Suprapubic skin (tissue), 4 donors: ENCODE measurements at regions not wholly inside any gene's neighbourhood (a gene's known extent, or its start where the extent isn't known, plus 50 kb on each side); places are given as distances from the start of the nearest gene placed in this dataset.

ENCODE experiments used
- DNase-seq, 2 donors: peaks; one replicate each; pipeline ENCODE4 v3.0.0-alpha.2; 2019; ENCODE audit warnings: low spot score in 2 of 2
- H3K27ac ChIP-seq: fragments of 200-600 bp; sonication (generic); one replicate; pipeline ENCODE4 v1.5.1; 2019
- H3K27me3 ChIP-seq: fragments of 200-600 bp; sonication (generic); one replicate; pipeline ENCODE4 v1.5.1; 2019
- H3K36me3 ChIP-seq: fragments of 200-600 bp; sonication (generic); one replicate; pipeline ENCODE4 v1.5.1; 2019
- H3K4me1 ChIP-seq: fragments of 200-600 bp; sonication (generic); one replicate; pipeline ENCODE4 v1.5.1; 2019
- H3K4me3 ChIP-seq: fragments of 200-600 bp; sonication (generic); one replicate; pipeline ENCODE4 v1.5.1; 2019; ENCODE audit warnings: mild to moderate bottlenecking
- H3K9me3 ChIP-seq: fragments of 200-600 bp; sonication (generic); one replicate; pipeline ENCODE4 v1.5.1; 2019
- EP300 ChIP-seq: sonication (generic); formaldehyde crosslinking; IDR thresholded peaks from one replicate; pipeline ENCODE4 v1.6.1; 2017; ENCODE audit warnings: antibody characterized with exemption
- POLR2A ChIP-seq, 2 donors: fragments of 450-650 bp; IDR thresholded peaks; one replicate each; pipeline ENCODE4 v1.6.1; 2017; ENCODE audit warnings: antibody characterized with exemption in 2 of 2, mild to moderate bottlenecking in 2 of 2, moderate library complexity in 2 of 2
- POLR2AphosphoS5 ChIP-seq, 3 donors: sonication (generic); formaldehyde crosslinking; IDR thresholded peaks; one replicate each; pipeline ENCODE4 v1.6.1; 2017; ENCODE audit warnings: antibody characterized with exemption in 3 of 3
- WGBS: methylation state at CpG from one replicate; pipeline ENCODE4 v1.1.5; 2018; 5-methylcytosine and 5-hydroxymethylcytosine counted together
- TF ChIP-seq, protein P1 (sequence below), 2 donors: fragments of 200-600 bp in 1 of 2; fragments of 450-650 bp in 1 of 2; sonication (generic) in 1 of 2; IDR thresholded peaks; one replicate each; pipeline ENCODE4 v1.5.1; 2016 to 2019; ENCODE audit warnings: antibody characterized with exemption in 2 of 2, mild to moderate bottlenecking in 1 of 2, moderate library complexity in 1 of 2

DNA sequence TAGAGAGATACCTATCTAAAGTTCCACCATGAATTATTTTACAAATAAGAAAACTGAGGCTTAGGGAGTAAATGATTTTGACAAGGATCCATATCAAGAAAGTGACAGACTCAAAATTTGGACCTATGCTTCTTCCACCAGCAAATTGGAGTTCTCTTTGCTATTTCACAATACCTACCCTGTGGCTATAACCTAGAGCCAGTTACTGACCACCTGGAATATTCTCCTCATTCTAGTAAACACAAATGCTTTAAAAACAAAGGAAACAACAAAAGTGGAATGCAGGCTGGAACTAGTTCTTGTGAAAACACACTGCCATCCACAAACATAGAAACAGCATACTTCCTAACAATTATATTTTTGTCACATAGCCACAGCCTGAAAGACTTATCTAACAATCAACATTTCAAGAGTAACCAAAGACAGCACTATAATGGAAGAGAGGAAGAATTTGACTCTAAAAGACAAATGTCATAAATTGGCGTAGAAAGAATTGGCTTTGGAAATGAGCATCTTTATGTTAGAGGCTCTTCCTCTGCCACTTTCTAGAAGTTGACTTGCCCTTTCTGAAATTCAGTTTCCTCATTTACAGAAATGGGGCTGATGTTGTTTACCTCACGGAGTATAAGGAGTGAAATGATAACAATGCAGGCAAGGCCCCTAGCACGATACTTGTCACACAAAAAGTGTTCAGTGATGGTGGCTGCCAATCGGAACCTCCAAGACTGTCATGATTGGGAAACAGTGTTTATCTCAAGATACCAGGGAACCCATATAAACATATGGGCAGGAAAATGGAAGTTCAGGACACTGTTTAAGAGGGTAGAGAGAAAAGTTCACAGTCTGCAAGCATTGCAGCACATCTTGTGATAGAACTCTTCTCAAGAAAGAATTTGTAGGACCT is 138.6 kb upstream of the LGR5 start:
- DNase-seq: no peak
- 92% methylated on average over 4 of the region's 4 CpGs for WGBS
- H3K27ac ChIP-seq: no peak overlapping the region
- H3K36me3 ChIP-seq: no peaks in the 10 kb centered on the region
- TF ChIP-seq POLR2A (IDR thresholded peaks at IDR 0.05) (no peak), EP300 (no peak), POLR2AphosphoS5 (IDR thresholded peaks at IDR 0.05) (no peak)
- TF ChIP-seq, protein P1, sequence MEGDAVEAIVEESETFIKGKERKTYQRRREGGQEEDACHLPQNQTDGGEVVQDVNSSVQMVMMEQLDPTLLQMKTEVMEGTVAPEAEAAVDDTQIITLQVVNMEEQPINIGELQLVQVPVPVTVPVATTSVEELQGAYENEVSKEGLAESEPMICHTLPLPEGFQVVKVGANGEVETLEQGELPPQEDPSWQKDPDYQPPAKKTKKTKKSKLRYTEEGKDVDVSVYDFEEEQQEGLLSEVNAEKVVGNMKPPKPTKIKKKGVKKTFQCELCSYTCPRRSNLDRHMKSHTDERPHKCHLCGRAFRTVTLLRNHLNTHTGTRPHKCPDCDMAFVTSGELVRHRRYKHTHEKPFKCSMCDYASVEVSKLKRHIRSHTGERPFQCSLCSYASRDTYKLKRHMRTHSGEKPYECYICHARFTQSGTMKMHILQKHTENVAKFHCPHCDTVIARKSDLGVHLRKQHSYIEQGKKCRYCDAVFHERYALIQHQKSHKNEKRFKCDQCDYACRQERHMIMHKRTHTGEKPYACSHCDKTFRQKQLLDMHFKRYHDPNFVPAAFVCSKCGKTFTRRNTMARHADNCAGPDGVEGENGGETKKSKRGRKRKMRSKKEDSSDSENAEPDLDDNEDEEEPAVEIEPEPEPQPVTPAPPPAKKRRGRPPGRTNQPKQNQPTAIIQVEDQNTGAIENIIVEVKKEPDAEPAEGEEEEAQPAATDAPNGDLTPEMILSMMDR (IDR thresholded peaks at IDR 0.05): no peak
- H3K9me3 ChIP-seq: no peaks in the 10 kb centered on the region
- no peak overlapping the region for H3K4me3 ChIP-seq
- no peaks in the 10 kb centered on the region for H3K27me3 ChIP-seq
- peaks cover 10% of the 10 kb centered on the region for H3K4me1 ChIP-seq

DNA sequence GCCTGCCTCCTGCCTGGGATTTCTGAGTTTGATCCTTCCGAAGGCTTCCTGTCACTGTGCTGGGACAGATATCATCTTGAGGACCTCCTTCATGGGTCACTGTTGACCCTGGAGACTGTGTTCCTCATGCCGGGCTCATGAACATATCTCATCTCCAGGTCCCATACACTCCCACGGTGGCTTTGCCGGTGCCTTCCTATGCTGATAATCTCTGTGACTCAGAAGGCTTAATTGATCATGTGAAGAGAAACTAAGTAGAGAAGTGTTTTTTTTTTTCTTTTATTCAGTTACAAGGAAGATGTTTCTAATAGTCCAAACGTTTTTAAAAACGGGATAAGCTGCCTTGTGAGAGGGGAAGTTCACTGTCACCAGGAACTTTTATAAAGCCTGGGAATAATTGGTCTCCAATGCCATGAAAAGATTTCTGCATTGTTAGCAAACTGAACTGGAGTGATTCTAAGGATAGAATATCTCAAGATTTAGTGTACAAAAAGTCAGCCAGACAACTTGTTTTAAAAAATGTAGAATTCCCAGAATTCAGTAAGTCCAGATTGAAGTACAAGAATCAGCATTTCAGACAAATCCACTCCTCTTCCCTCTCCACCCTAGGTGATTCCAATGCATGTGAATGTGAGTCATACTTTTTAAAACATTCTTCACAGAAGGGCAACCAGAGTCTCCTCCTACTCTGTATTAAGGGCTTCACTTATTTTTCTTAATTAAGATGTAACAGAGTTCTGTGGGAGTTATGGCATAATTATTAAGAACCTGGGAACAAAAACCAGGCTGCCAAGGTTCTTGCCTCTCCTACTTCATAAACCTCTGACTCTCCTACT is 139.8 kb upstream of the LGR5 start:
- Histone ChIP-seq H3K36me3 (no peaks in the 10 kb centered on the region), H3K27me3 (no peaks in the 10 kb centered on the region), H3K27ac (peak overlapping the region; percentile 70), H3K4me3 (no peak overlapping the region), H3K9me3 (no peaks in the 10 kb centered on the region), H3K4me1 (peaks cover 10% of the 10 kb centered on the region)
- TF ChIP-seq EP300 (no peak), POLR2AphosphoS5 (IDR thresholded peaks at IDR 0.05) (no peak), POLR2A (IDR thresholded peaks at IDR 0.05) (no peak)
- TF ChIP-seq, protein P1 (IDR thresholded peaks at IDR 0.05): no peak
- DNase-seq: no peak
- WGBS: 61% methylated on average over 6 of the region's 6 CpGs

DNA sequence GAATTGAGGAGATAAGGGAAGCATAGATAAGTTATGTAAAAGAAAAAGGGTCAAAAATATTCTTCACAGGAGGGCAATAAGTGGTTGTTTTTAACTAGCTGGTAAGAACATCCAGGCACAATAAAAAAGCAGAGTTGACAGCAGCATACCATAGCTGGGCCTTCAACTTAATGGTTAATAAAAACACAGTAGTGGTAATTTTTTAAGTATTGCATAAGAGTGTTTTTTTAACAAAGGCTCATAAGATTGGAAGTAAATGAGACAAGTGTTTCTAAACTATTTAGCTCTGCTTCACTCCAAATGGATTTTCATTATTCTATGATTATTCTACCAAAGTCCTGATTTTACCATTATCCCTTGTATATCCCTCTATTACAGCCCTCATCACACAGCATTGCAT is 140.1 kb upstream of the TSPAN8 start:
- no peak for DNase-seq
- Histone ChIP-seq H3K4me1 (peaks cover 10% of the 10 kb centered on the region), H3K4me3 (no peak overlapping the region), H3K36me3 (no peaks in the 10 kb centered on the region), H3K9me3 (no peaks in the 10 kb centered on the region), H3K27ac (no peak overlapping the region), H3K27me3 (no peaks in the 10 kb centered on the region)
- TF ChIP-seq POLR2A (IDR thresholded peaks at IDR 0.05): no peak

DNA sequence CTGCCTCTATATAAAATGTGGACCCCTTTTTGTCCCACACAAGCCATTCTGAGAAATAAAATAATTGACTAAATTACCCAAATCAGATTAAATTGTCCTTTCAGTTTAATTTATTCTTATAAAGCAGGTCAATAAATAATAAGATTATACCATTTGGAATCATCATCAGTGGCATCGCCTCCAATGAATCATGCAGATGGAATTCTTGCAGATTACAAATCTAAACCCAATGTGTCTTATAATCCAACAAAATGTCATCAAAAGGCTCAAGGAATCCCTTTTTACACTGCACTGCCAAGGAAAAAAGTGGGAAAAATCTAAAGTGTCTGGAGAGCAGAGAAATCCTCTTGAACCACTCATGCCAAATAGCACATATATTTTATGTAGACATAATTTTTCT is 138.2 kb upstream of the TSPAN8 start:
- Histone ChIP-seq H3K27me3 (no peaks in the 10 kb centered on the region), H3K4me3 (no peak overlapping the region), H3K36me3 (no peaks in the 10 kb centered on the region), H3K27ac (no peak overlapping the region), H3K9me3 (no peaks in the 10 kb centered on the region), H3K4me1 (peaks cover 10% of the 10 kb centered on the region)
- 50% methylated on average over 1 of the region's 1 CpG for WGBS
- no peak for DNase-seq
- TF ChIP-seq EP300: no peak
- TF ChIP-seq, protein P1 (IDR thresholded peaks at IDR 0.05): no peak
- no peak for TF ChIP-seq POLR2A (IDR thresholded peaks at IDR 0.05)
- TF ChIP-seq POLR2AphosphoS5 (IDR thresholded peaks at IDR 0.05): no peak

DNA sequence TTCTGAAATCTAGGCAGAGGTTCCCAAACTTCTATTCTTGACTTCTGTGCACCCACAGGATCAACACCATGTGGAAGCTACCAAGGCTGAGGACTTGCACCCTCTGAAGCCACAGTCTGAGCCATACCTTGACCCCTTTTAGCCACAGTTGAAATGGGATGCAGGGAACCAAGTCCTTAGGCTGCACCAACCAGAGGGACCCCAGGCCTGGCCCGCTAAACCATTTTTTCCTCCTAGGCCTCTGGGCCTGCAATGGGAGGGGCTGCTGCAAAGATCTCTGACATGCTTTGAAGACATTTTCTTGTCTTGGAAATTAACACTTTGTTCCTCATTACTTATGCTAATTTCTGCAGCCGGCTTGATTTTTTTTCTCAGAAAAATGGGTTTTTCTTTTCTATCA is 133.9 kb upstream of the TSPAN8 start:
- WGBS: 95% methylated on average over 2 of the region's 2 CpGs

More for the DNA sequence above, 133.9 kb upstream of the TSPAN8 start:
- no peak for DNase-seq
- Histone ChIP-seq H3K27ac (no peak overlapping the region), H3K9me3 (no peaks in the 10 kb centered on the region), H3K27me3 (no peaks in the 10 kb centered on the region), H3K4me1 (no peaks in the 10 kb centered on the region), H3K36me3 (no peaks in the 10 kb centered on the region), H3K4me3 (no peak overlapping the region)
- TF ChIP-seq POLR2A (IDR thresholded peaks at IDR 0.05) (no peak), EP300 (no peak), POLR2AphosphoS5 (IDR thresholded peaks at IDR 0.05) (no peak)
- TF ChIP-seq, protein P1 (IDR thresholded peaks at IDR 0.05): no peak
